Coronary artery (tissue), 2 donors: ENCODE measurements at regions not wholly inside any gene's neighbourhood (a gene's known extent, or its start where the extent isn't known, plus 50 kb on each side); places are given as distances from the start of the nearest gene placed in this dataset.
A peak's percentile ranks its signal among the peaks of the same experiment; 100 is the strongest.

Source experiments
- DNase-seq: peaks from one replicate; pipeline ENCODE4 v3.0.0-alpha.2; 2017; ENCODE audit warnings: low spot score
- H3K27ac ChIP-seq, 2 donors: fragments of 200-600 bp; sonication (generic); one replicate each; pipeline ENCODE4 v1.5.1; 2016 to 2019
- H3K4me3 ChIP-seq: fragments of 200-600 bp; sonication (generic); 2 replicates; pipeline ENCODE4 v1.5.1; 2016; ENCODE audit warnings: mild to moderate bottlenecking, moderate library complexity
- CTCF ChIP-seq: fragments of 200-600 bp; sonication (generic); IDR thresholded peaks from one replicate; pipeline ENCODE4 v1.5.1; 2019; ENCODE audit warnings: antibody characterized with exemption

- no peak for DNase-seq
- no peak for TF ChIP-seq CTCF
- H3K4me3 ChIP-seq: no peak overlapping the region
- H3K27ac ChIP-seq: no peak overlapping the region
Measured at GRCh38 chr22:26998716-26999115, 341.3 kb downstream of the MIAT start.

- no peak overlapping the region for H3K4me3 ChIP-seq
- no peak for DNase-seq
- H3K27ac ChIP-seq: no peak overlapping the region
- no peak for TF ChIP-seq CTCF
Measured at GRCh38 chr22:27003297-27003696, 345.9 kb downstream of the MIAT start.

DNA sequence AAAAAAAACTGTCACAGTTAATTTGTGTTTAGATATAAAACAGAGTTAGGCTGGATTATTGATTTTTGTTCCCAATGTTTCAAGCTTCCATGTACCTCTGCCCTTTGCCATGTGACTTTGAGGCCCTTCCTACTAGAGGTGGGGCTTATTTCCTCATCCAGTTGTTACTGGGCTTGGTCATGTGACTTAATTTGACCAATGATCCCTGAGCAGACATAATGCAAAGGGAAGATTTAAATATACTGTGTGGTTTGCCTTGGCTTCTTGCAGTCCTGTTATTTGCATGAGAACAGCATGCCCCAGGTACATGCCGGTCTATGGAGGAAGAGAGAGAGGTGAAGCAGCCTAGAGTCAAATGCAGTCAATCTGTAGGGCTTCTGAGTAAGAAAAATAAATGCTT, 347.0 kb downstream of the MIAT start:
- no peak for DNase-seq
- no peak overlapping the region for H3K27ac ChIP-seq
- no peak overlapping the region for H3K4me3 ChIP-seq
- no peak for TF ChIP-seq CTCF

GRCh38 chr22:27008454-27008853, 351.1 kb downstream of the MIAT start:
- no peak overlapping the region for H3K27ac ChIP-seq
- H3K4me3 ChIP-seq: no peak overlapping the region
- no peak for TF ChIP-seq CTCF
- DNase-seq: no peak

DNA sequence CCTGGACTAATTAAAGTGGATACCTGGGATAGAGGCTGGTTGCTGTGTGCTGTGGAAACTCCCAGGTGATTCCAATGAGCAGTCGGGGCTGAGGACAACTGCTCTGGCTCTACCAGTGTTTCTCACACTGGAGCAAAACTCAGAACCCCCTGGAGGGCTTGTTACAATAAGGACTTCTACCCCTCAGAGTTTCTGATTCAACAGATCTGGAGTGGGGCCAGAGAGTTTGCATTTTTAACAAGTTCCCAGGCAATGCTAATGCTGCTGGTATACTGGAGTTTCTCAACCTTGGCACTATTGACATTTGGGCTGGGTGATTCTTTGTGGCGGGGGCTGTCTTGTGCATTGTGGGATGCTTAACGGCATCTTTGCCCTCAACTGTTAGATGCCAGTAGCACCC, 353.7 kb downstream of the MIAT start:
- Histone ChIP-seq H3K27ac (no peak overlapping the region), H3K4me3 (no peak overlapping the region)
- DNase-seq: no peak
- TF ChIP-seq CTCF: no peak

GRCh38 chr22:27011717-27012116, 354.3 kb downstream of the MIAT start:
- no peak for DNase-seq
- TF ChIP-seq CTCF: no peak
- H3K27ac ChIP-seq: no peak overlapping the region
- H3K4me3 ChIP-seq: no peak overlapping the region

GRCh38 chr22:27019827-27020226, 362.4 kb downstream of the MIAT start:
- TF ChIP-seq CTCF: no peak
- Histone ChIP-seq H3K27ac (peak overlapping the region in 1 of 2 donors; percentile 52), H3K4me3 (no peak overlapping the region)
- no peak for DNase-seq
